ENCODE measurements at regions not wholly inside any gene's neighbourhood (a gene's known extent, or its start where the extent isn't known, plus 50 kb on each side); places are given as distances from the start of the nearest gene placed in this dataset.

DNA sequence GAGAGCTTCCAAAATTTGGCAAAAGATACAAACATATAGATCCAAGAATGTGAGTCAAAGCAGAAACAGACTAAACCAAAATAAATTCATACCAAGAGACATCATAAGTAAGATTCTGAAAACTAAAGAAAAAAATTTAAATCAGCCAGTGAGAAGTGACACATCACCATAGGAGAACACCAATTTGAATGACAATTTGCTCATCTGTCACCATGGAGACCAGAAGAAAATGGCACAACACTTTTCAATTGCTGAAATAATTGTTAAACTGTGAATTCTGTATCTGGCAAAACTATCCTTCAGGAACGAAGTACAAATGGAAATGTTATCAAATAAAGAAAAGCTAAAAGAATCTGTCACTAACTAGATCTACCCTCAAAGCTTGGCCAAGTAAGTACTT lies 864.3 kb downstream of the BRD1 start:
- H3K36me3 ChIP-seq: no peaks in the 10 kb centered on the region
- intact Hi-C loops (cut with DNase I): no loop called here
- DNase-seq: no peak
- H3K4me3 ChIP-seq: no peak overlapping the region
- TF ChIP-seq, protein P1, sequence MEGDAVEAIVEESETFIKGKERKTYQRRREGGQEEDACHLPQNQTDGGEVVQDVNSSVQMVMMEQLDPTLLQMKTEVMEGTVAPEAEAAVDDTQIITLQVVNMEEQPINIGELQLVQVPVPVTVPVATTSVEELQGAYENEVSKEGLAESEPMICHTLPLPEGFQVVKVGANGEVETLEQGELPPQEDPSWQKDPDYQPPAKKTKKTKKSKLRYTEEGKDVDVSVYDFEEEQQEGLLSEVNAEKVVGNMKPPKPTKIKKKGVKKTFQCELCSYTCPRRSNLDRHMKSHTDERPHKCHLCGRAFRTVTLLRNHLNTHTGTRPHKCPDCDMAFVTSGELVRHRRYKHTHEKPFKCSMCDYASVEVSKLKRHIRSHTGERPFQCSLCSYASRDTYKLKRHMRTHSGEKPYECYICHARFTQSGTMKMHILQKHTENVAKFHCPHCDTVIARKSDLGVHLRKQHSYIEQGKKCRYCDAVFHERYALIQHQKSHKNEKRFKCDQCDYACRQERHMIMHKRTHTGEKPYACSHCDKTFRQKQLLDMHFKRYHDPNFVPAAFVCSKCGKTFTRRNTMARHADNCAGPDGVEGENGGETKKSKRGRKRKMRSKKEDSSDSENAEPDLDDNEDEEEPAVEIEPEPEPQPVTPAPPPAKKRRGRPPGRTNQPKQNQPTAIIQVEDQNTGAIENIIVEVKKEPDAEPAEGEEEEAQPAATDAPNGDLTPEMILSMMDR (IDR thresholded peaks at IDR 0.05): no peak
- TF ChIP-seq POLR2A (IDR thresholded peaks at IDR 0.05): no peak
- 36 to 58% methylated on average over 1 of the region's 1 CpG for WGBS, 2 donors
- H3K9me3 ChIP-seq: no peaks in the 10 kb centered on the region
- H3K27ac ChIP-seq: no peak overlapping the region
- peaks cover 0 to 37% (median 0%) of the 10 kb centered on the region in 4 donors for H3K27me3 ChIP-seq
- no peaks in the 10 kb centered on the region for H3K4me1 ChIP-seq

DNA sequence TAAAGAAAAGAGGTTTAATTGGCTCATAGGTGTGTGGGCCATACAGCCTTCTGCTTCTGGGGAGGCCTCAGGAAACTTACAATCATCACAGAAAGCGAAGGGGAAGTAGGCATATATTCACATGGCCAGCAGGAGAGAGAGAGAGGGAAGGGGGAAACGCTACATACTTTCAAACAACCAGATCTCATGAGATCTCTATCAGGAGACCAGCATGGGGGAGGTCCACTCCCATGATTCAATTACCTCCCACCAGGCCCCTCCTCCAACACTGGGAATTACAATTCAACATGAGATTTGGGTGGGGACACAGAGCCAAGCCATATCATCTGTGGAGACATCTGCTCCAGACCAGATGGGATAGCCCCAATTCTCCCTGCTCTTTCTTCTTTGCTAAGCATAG lies 866.0 kb downstream of the BRD1 start:
- no peaks in the 10 kb centered on the region for H3K36me3 ChIP-seq
- H3K9me3 ChIP-seq: no peaks in the 10 kb centered on the region
- no peak overlapping the region for H3K4me3 ChIP-seq
- no peak for TF ChIP-seq POLR2A (IDR thresholded peaks at IDR 0.05)
- TF ChIP-seq, protein P1 (IDR thresholded peaks at IDR 0.05): no peak
- H3K27ac ChIP-seq: no peak overlapping the region
- H3K4me1 ChIP-seq: no peaks in the 10 kb centered on the region
- intact Hi-C loops (cut with DNase I): no loop called here
- H3K27me3 ChIP-seq: peaks cover 0 to 33% (median 0%) of the 10 kb centered on the region in 4 donors
- WGBS, 2 donors: 60 to 69% methylated on average over 2 of the region's 2 CpGs
- no peak for DNase-seq

DNA sequence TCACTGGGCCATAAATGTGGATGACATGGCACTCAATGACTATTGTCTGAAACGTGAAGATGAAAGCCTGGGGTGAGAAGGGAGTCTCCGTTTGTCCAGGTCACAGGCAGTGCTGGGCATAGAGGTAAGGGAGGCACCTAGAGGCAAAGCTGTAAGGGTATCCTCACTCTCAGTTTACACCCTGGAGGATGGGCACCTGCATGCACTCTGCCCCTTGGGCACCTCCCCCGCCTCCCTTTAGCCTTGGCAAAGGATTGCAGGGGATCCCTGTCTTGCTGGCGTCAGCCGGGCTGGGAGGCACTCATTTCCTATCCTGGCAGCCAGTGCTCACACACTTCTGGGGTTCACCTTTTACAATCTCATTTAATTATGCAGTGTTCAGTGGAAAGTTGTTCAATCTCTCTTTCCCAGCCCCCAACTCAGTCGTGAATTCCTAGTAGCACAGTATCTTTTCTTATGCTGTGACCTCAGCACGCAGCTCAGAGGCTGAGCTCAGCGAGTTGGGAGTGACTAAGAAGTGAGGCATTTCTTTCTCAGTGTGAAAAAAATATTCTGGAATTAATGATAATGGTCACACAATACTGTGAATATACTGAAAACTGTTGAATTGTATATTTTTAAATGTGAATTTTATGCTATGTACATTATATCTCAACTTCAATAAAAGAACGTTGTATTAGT lies 866.6 kb downstream of the BRD1 start:
- no peaks in the 10 kb centered on the region for H3K4me1 ChIP-seq
- H3K27me3 ChIP-seq: peaks cover 0 to 33% (median 0%) of the 10 kb centered on the region in 4 donors
- WGBS, 2 donors: 40 to 58% methylated on average over 5 to 9 of the region's 9 CpGs
- TF ChIP-seq, protein P1 (IDR thresholded peaks at IDR 0.05): no peak
- TF ChIP-seq POLR2A (IDR thresholded peaks at IDR 0.05): no peak
- H3K9me3 ChIP-seq: no peaks in the 10 kb centered on the region
- H3K4me3 ChIP-seq: no peak overlapping the region
- intact Hi-C loops (cut with DNase I): no loop called here
- no peak for DNase-seq
- H3K36me3 ChIP-seq: no peaks in the 10 kb centered on the region
- H3K27ac ChIP-seq: no peak overlapping the region

DNA sequence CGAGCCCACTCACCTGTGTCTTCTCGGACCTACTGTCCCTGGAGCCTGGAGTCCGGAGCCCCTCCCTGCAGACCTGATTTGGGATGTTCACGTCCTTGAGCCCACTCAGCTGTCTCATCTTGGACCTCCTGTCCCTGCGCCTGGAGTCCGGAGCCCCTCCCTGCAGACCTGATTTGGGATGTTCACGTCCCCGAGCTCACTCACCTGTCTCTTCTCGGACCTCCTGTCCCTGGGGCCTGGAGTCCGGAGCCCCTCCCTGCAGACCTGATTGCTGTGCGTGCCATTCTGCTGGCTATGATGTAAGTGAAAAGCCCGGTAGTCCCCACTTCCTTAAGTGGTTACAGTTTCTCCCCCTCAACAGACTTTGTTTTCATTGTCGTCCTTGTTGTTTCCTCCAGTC lies 867.1 kb downstream of the BRD1 start:
- H3K36me3 ChIP-seq: no peaks in the 10 kb centered on the region
- no peak overlapping the region for H3K4me3 ChIP-seq
- TF ChIP-seq POLR2A (IDR thresholded peaks at IDR 0.05): no peak
- TF ChIP-seq, protein P1 (IDR thresholded peaks at IDR 0.05): no peak
- 58 to 60% methylated on average over 12 to 13 of the region's 13 CpGs for WGBS, 2 donors
- intact Hi-C loops (cut with DNase I): no loop called here
- H3K27me3 ChIP-seq: peaks cover 0 to 33% (median 0%) of the 10 kb centered on the region in 4 donors
- no peaks in the 10 kb centered on the region for H3K9me3 ChIP-seq
- H3K4me1 ChIP-seq: no peaks in the 10 kb centered on the region
- no peak for DNase-seq
- H3K27ac ChIP-seq: no peak overlapping the region

DNA sequence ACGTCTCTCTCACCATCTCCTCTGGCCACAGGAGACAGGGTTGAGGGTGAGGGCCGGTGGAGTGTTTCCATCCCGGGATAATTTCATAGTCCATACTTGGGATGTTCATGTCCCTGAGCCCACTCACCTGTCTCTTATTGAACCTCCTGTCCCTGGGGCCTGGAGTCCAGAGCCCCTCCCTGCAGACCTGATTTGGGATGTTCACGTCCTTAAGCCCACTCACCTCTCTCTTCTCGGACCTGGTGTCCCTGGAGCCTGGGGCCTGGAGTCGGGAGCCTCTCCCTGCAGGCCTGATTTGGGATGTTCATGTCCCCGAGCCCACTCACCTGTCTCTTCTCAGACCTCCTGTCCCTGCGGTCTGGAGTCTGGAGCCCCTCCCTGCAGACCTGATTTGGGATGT lies 868.2 kb downstream of the BRD1 start:
- intact Hi-C loops (cut with DNase I): no loop called here
- 82 to 88% methylated on average over 6 to 8 of the region's 8 CpGs for WGBS, 2 donors
- Histone ChIP-seq H3K4me1 (no peaks in the 10 kb centered on the region), H3K9me3 (no peaks in the 10 kb centered on the region), H3K27me3 (peaks cover 0 to 33% (median 0%) of the 10 kb centered on the region in 4 donors), H3K27ac (no peak overlapping the region), H3K36me3 (no peaks in the 10 kb centered on the region), H3K4me3 (no peak overlapping the region)
- DNase-seq: no peak
- no peak for TF ChIP-seq POLR2A (IDR thresholded peaks at IDR 0.05)
- TF ChIP-seq, protein P1 (IDR thresholded peaks at IDR 0.05): no peak

Data from esophagus squamous epithelium (tissue), 5 donors.